WTC11 (cell line): ENCODE measurements at regions not wholly inside any gene's neighbourhood (a gene's known extent, or its start where the extent isn't known, plus 50 kb on each side); places are given as distances from the start of the nearest gene placed in this dataset.

Experiments used
- ATAC-seq: fragments of 200-7000 bp; cut with Tn5 transposase; 2 replicates; pipeline ENCODE4 v1.10.0; 2021; ENCODE audit warnings: mild to moderate bottlenecking, moderate library complexity
- CTCF ChIA-PET: fragments of 300-600 bp; sonication (Branson Sonifier 250); formaldehyde crosslinking; loops from one replicate; lab custom pipeline; 2021; ENCODE audit warnings: antibody characterized with exemption; lab: Charles Lee
- POLR2A ChIA-PET: fragments of 350-600 bp; sonication (Branson Sonifier 250); formaldehyde crosslinking; loops from one replicate; lab custom pipeline; 2021; ENCODE audit warnings: antibody characterized with exemption; lab: Charles Lee
- DNase-seq: peaks from one replicate; pipeline ENCODE4 v3.0.0; 2021; ENCODE audit warnings: low spot score
- H3K27ac Mint-ChIP-seq: 2 replicates; pipeline ENCODE4 v1.8.0; 2021; ENCODE audit warnings: mixed read lengths
- H3K27me3 Mint-ChIP-seq: 2 replicates; pipeline ENCODE4 v1.8.0; 2021; ENCODE audit warnings: low read depth, mild to moderate bottlenecking, moderate library complexity, mixed read lengths
- H3K36me3 Mint-ChIP-seq: 2 replicates; pipeline ENCODE4 v1.8.0; 2021; ENCODE audit warnings: mixed read lengths
- H3K4me1 Mint-ChIP-seq: 2 replicates; pipeline ENCODE4 v1.8.0; 2022; ENCODE audit warnings: mixed read lengths
- H3K4me3 Mint-ChIP-seq: 2 replicates; pipeline ENCODE4 v1.8.0; 2021; ENCODE audit warnings: mild to moderate bottlenecking, moderate library complexity, mixed read lengths
- H3K9me3 Mint-ChIP-seq: 2 replicates; pipeline ENCODE4 v1.8.0; 2021; ENCODE audit warnings: mixed read lengths
- AFF4 ChIP-seq: sonication (generic); formaldehyde crosslinking; IDR thresholded peaks from 2 replicates; pipeline ENCODE4 v1.8.1; 2023; ENCODE audit warnings: mild to moderate bottlenecking, missing genetic modification reagents, borderline replicate concordance
- ATF2 ChIP-seq: sonication (generic); formaldehyde crosslinking; IDR thresholded peaks from 2 replicates; pipeline ENCODE4 v1.8.1; 2022; ENCODE audit warnings: low read depth, missing genetic modification reagents, borderline replicate concordance
- ATF6 ChIP-seq: sonication (generic); formaldehyde crosslinking; IDR thresholded peaks from 2 replicates; pipeline ENCODE4 v1.8.1; 2023; ENCODE audit warnings: mild to moderate bottlenecking, missing genetic modification reagents
- CBFB ChIP-seq: sonication (generic); formaldehyde crosslinking; IDR thresholded peaks from 2 replicates; pipeline ENCODE4 v1.8.1; 2022; ENCODE audit warnings: mild to moderate bottlenecking, low read depth, missing genetic modification reagents
- CREM ChIP-seq: sonication (generic); formaldehyde crosslinking; IDR thresholded peaks from 2 replicates; pipeline ENCODE4 v1.8.1; 2022; ENCODE audit warnings: mild to moderate bottlenecking, missing genetic modification reagents, moderate library complexity
- ETV6 ChIP-seq: sonication (generic); formaldehyde crosslinking; IDR thresholded peaks from 2 replicates; pipeline ENCODE4 v1.8.1; 2022; ENCODE audit warnings: mild to moderate bottlenecking, missing genetic modification reagents
- GABPB1 ChIP-seq: sonication (generic); formaldehyde crosslinking; IDR thresholded peaks from 2 replicates; pipeline ENCODE4 v1.8.1; 2023; ENCODE audit warnings: mild to moderate bottlenecking, missing genetic modification reagents
- GRHL2 ChIP-seq: fragments of 250-450 bp; sonication (Bioruptor Pico); IDR thresholded peaks from 2 replicates; pipeline ENCODE4 v1.8.0; 2022; ENCODE audit warnings: mild to moderate bottlenecking, moderate library complexity; ENCODE audit not compliant: insufficient replicate concordance, severe bottlenecking
- IRF2 ChIP-seq: sonication (generic); formaldehyde crosslinking; IDR thresholded peaks from 2 replicates; pipeline ENCODE4 v1.8.0; 2022; ENCODE audit warnings: low read depth, missing genetic modification reagents, borderline replicate concordance
- JUN ChIP-seq: sonication (generic); formaldehyde crosslinking; IDR thresholded peaks from 2 replicates; pipeline ENCODE4 v1.8.0; 2023; ENCODE audit warnings: mild to moderate bottlenecking, missing genetic modification reagents
- NFYB ChIP-seq: sonication (generic); formaldehyde crosslinking; conservative IDR thresholded peaks from 2 replicates; pipeline ENCODE4 v1.8.0; 2022; ENCODE audit warnings: low read depth, missing genetic modification reagents
- RELA ChIP-seq: sonication (generic); formaldehyde crosslinking; IDR thresholded peaks from 2 replicates; pipeline ENCODE4 v1.8.1; 2022; ENCODE audit warnings: missing genetic modification reagents, mild to moderate bottlenecking, borderline replicate concordance
- RORB ChIP-seq: fragments of 250-450 bp; sonication (Bioruptor Pico); IDR thresholded peaks from 2 replicates; pipeline ENCODE4 v1.9.0; 2021; ENCODE audit warnings: mild to moderate bottlenecking
- SP1 ChIP-seq: sonication (generic); formaldehyde crosslinking; conservative IDR thresholded peaks from 2 replicates; pipeline ENCODE4 v1.8.1; 2022; ENCODE audit warnings: missing genetic modification reagents
- ZNF138 ChIP-seq: sonication (generic); formaldehyde crosslinking; conservative IDR thresholded peaks from 2 replicates; pipeline ENCODE4 v1.8.1; 2022; ENCODE audit warnings: mild to moderate bottlenecking, moderate library complexity, missing genetic modification reagents
- ZNF219 ChIP-seq: sonication (generic); formaldehyde crosslinking; IDR thresholded peaks from 2 replicates; pipeline ENCODE4 v1.8.0; 2023; ENCODE audit warnings: missing genetic modification reagents, mild to moderate bottlenecking, borderline replicate concordance
- ZNF281 ChIP-seq: sonication (generic); formaldehyde crosslinking; IDR thresholded peaks from 2 replicates; pipeline ENCODE4 v1.8.0; 2023; ENCODE audit warnings: mild to moderate bottlenecking, missing genetic modification reagents
- ZNF416 ChIP-seq: fragments of 250-450 bp; sonication (Bioruptor Pico); IDR thresholded peaks from 2 replicates; pipeline ENCODE4 v1.9.0; 2021; ENCODE audit warnings: mild to moderate bottlenecking, inconsistent platforms
- ZNF532 ChIP-seq: fragments of 250-450 bp; sonication (Bioruptor Pico); IDR thresholded peaks from 2 replicates; pipeline ENCODE4 v1.9.0; 2021; ENCODE audit warnings: mild to moderate bottlenecking, borderline replicate concordance

- no peak for TF ChIP-seq CBFB (CRISPR knock-in tag)
- TF ChIP-seq RORB (CRISPR knock-in tag): no peak
- TF ChIP-seq ZNF416: no peak
- no peak for TF ChIP-seq IRF2 (CRISPR knock-in tag)
- TF ChIP-seq GRHL2: no peak
- no peak for TF ChIP-seq GABPB1 (CRISPR knock-in tag)
- TF ChIP-seq NFYB (CRISPR knock-in tag): no peak
- no peak for TF ChIP-seq JUN (CRISPR knock-in tag)
- no peak for TF ChIP-seq SP1
- TF ChIP-seq ATF2: no peak
- TF ChIP-seq, all 79 proteins: peak for 0
Observed at GRCh38 chr9:107218829-107219485, 64.1 kb upstream of the RAD23B start (continued).

GRCh38 chr9:107219486-107220077, 63.5 kb upstream of the RAD23B start:
- POLR2A ChIA-PET: no interaction called here
- ATAC-seq (no peak), DNase-seq (no peak)
- Mint-ChIP-seq H3K27me3 (no peaks in the 10 kb centered on the region), H3K4me3 (no peak overlapping the region), H3K9me3 (0 out of 2 replicates have a peak, but pooled peaks cover 4% of the 10 kb centered on the region), H3K36me3 (no peaks in the 10 kb centered on the region), H3K27ac (no peak overlapping the region), H3K4me1 (peaks cover 9% of the 10 kb centered on the region)
- CTCF ChIA-PET: no interaction called here
- TF ChIP-seq RELA (CRISPR knock-in tag) (no peak), ATF2 (no peak), CREM (no peak), ATF6 (CRISPR knock-in tag) (no peak), ETV6 (no peak), AFF4 (CRISPR knock-in tag) (no peak), ZNF138 (CRISPR knock-in tag) (no peak), ZNF532 (no peak), ZNF219 (CRISPR knock-in tag) (no peak), ZNF281 (CRISPR knock-in tag) (no peak)
